ENCODE measurements at regions not wholly inside any gene's neighbourhood (a gene's known extent, or its start where the extent isn't known, plus 50 kb on each side); places are given as distances from the start of the nearest gene placed in this dataset.

DNA sequence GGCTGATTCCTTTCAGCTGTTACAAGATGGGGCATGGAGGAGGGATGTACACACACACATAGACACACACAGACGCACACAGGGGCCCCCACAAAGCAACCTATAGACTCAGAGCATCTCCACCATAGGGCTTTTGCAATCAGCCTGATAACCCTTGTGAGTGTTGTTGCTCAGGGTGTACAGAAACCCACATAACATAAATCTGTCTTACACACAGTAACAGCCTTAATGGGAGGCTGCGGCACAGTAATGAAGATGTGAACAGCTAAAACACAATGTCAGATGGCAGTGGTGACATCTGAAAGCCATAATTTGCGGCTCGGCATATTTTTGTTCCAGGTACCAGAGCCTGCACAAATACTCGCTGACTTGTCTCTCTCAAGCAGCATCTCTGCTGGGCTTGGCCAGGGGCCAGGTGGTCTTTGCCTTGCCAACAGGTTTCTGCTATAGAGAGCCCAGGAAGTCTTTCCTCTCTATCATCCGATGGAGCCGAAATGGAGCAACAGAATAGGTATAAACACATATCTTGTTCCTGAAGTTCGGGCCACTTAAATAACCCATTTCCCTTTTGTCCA is 357.2 kb upstream of the GATB start:
- TF ChIP-seq SMAD1 (IDR thresholded peaks at IDR 0.05; ENCODE audit: low read depth, partially characterized antibody) (no peak), RELA (IDR thresholded peaks at IDR 0.05; ENCODE audit: borderline replicate concordance, partially characterized antibody) (no peak), RAD21 (IDR thresholded peaks at IDR 0.05; ENCODE audit: insufficient read depth, low read depth, low read length) (no peak), ZNF274 (IDR thresholded peaks at IDR 0.05; ENCODE audit: insufficient read depth, insufficient read length) (no peak), EZH2 (IDR thresholded peaks at IDR 0.05; ENCODE audit: borderline replicate concordance, control insufficient read depth, low read depth, low read length) (no peak), USF1 (IDR thresholded peaks at IDR 0.05; ENCODE audit: borderline replicate concordance, extremely low read length, insufficient read depth, low read depth, low read length) (no peak), MYC (IDR thresholded peaks at IDR 0.05; ENCODE audit: insufficient read depth, insufficient read length, insufficient replicate concordance, low read length, severe bottlenecking) (no peak), HDAC6 (IDR thresholded peaks at IDR 0.05; ENCODE audit: unreplicated experiment) (no peak), ZNF207 (IDR thresholded peaks at IDR 0.05; ENCODE audit: borderline replicate concordance) (no peak)
- TF ChIP-seq, protein P1, sequence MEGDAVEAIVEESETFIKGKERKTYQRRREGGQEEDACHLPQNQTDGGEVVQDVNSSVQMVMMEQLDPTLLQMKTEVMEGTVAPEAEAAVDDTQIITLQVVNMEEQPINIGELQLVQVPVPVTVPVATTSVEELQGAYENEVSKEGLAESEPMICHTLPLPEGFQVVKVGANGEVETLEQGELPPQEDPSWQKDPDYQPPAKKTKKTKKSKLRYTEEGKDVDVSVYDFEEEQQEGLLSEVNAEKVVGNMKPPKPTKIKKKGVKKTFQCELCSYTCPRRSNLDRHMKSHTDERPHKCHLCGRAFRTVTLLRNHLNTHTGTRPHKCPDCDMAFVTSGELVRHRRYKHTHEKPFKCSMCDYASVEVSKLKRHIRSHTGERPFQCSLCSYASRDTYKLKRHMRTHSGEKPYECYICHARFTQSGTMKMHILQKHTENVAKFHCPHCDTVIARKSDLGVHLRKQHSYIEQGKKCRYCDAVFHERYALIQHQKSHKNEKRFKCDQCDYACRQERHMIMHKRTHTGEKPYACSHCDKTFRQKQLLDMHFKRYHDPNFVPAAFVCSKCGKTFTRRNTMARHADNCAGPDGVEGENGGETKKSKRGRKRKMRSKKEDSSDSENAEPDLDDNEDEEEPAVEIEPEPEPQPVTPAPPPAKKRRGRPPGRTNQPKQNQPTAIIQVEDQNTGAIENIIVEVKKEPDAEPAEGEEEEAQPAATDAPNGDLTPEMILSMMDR (IDR thresholded peaks at IDR 0.05 in 2 of 3, conservative IDR thresholded peaks at IDR 0.05 in 1 of 3; ENCODE audit: control insufficient read depth in 2 of 3, extremely low read depth in 1 of 3, insufficient read depth in 1 of 3, low read depth in 3 of 3, low read length in 3 of 3) = no peak

All from GM12878 (cell line).